T-helper 1 cell treated with Interleukin-12 subunit alpha and Interleukin-12 subunit beta and Interleukin-4 antibody, amounts not matched to agents 30 μg/mL and 1 μg/mL, for 36 hours (primary cell): ENCODE measurements at regions not wholly inside any gene's neighbourhood (a gene's known extent, or its start where the extent isn't known, plus 50 kb on each side); places are given as distances from the start of the nearest gene placed in this dataset.
A peak's percentile ranks its signal among the peaks of the same experiment; 100 is the strongest.
"Not testable (repeated sequence)": the region's sequence is repeated elsewhere in the genome, so short reads cannot be mapped to it uniquely, and the experiment has no call there.

Experiments used
- H3K27ac Mint-ChIP-seq: one replicate; pipeline ENCODE4 v1.8.0; 2021; ENCODE audit warnings: mild to moderate bottlenecking, mixed read lengths
- H3K27me3 Mint-ChIP-seq: one replicate; pipeline ENCODE4 v1.8.0; 2021; ENCODE audit warnings: low read depth, mixed read lengths
- H3K36me3 Mint-ChIP-seq: one replicate; pipeline ENCODE4 v1.8.0; 2021; ENCODE audit warnings: low read depth, mixed read lengths
- H3K4me1 Mint-ChIP-seq: one replicate; pipeline ENCODE4 v1.8.0; 2021; ENCODE audit warnings: low read depth, mixed read lengths
- H3K4me3 Mint-ChIP-seq: one replicate; pipeline ENCODE4 v1.8.0; 2021; ENCODE audit warnings: mild to moderate bottlenecking, moderate library complexity, mixed read lengths
- H3K9me3 Mint-ChIP-seq: one replicate; pipeline ENCODE4 v1.8.0; 2021; ENCODE audit warnings: mixed read lengths

GRCh38 chr7:81852701-81853100 is 82.9 kb upstream of the HGF start:
- H3K36me3 Mint-ChIP-seq: no peaks in the 10 kb centered on the region
- H3K27ac Mint-ChIP-seq: no peak overlapping the region
- H3K4me3 Mint-ChIP-seq: no peak overlapping the region

DNA sequence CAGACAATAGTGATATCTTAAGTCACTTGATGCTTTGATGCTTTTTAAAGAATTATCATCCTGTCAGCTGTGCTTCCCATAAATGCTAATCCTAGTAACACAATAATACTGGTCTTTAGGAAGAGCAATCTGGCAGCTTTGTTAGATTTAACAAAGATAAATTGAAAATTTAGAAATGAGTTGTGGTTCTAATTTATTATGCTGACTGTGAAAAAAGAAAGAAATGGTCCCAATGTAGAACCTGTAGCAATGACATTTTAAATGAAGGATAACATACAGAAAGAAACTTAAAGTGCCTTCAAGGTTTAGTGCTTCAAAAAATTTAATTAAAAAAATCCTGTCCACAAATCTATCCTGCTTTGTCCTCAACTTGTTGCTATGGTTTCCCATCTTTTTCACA is 81.6 kb upstream of the HGF start:
- H3K36me3 Mint-ChIP-seq: no peaks in the 10 kb centered on the region
- H3K4me3 Mint-ChIP-seq: no peak overlapping the region
- no peak overlapping the region for H3K27ac Mint-ChIP-seq
- H3K27me3 Mint-ChIP-seq: no peaks in the 10 kb centered on the region
- peaks cover 4% of the 10 kb centered on the region for H3K9me3 Mint-ChIP-seq
- peaks cover 4% of the 10 kb centered on the region for H3K4me1 Mint-ChIP-seq

More at GRCh38 chr7:81852701-81853100, 82.9 kb upstream of the HGF start:
- Mint-ChIP-seq H3K9me3 (peaks cover 4% of the 10 kb centered on the region), H3K4me1 (no peaks in the 10 kb centered on the region), H3K27me3 (no peaks in the 10 kb centered on the region)

DNA sequence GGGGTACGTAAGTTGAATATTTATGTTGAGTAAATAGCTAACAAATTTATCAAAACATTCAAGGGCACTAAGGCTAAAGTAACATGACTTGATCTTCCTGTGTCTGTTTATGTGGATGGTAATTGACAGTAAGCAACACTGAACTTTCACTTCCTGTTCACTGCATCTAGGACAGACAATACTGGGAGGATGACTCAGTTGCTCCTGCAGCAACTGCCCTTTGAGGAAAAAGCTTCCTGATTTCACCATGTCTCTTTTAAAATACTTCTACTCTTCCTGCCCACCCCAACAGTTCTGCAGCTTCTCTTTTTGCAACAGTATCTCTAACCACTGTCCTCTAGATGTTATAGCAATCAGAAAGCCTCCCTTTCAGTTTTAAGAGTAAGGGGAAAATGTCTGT is 76.6 kb upstream of the HGF start:
- Mint-ChIP-seq H3K27me3 (no peaks in the 10 kb centered on the region), H3K36me3 (no peaks in the 10 kb centered on the region), H3K27ac (no peak overlapping the region), H3K4me1 (peaks cover 5% of the 10 kb centered on the region), H3K9me3 (peaks cover 4% of the 10 kb centered on the region), H3K4me3 (no peak overlapping the region)

GRCh38 chr7:81845744-81846241 is 75.9 kb upstream of the HGF start:
- Mint-ChIP-seq H3K27ac (peak overlapping the region; percentile 20), H3K36me3 (no peaks in the 10 kb centered on the region), H3K4me1 (peaks cover 5% of the 10 kb centered on the region), H3K27me3 (no peaks in the 10 kb centered on the region), H3K4me3 (no peak overlapping the region), H3K9me3 (peaks cover 4% of the 10 kb centered on the region)

- H3K27ac Mint-ChIP-seq, H3K36me3 Mint-ChIP-seq, H3K27me3 Mint-ChIP-seq, H3K9me3 Mint-ChIP-seq, H3K4me1 Mint-ChIP-seq, H3K4me3 Mint-ChIP-seq: not testable (repeated sequence)
Observed at GRCh38 chr7:81843657-81844056, 73.8 kb upstream of the HGF start.

GRCh38 chr7:81842361-81842760 is 72.5 kb upstream of the HGF start:
- H3K27ac Mint-ChIP-seq: no peak overlapping the region
- H3K27me3 Mint-ChIP-seq: no peaks in the 10 kb centered on the region
- H3K9me3 Mint-ChIP-seq: no peaks in the 10 kb centered on the region
- peaks cover 5% of the 10 kb centered on the region for H3K4me1 Mint-ChIP-seq
- H3K4me3 Mint-ChIP-seq: no peak overlapping the region
- H3K36me3 Mint-ChIP-seq: no peaks in the 10 kb centered on the region

GRCh38 chr7:81839708-81840369 is 70.0 kb upstream of the HGF start:
- Mint-ChIP-seq H3K4me3 (no peak overlapping the region), H3K9me3 (no peaks in the 10 kb centered on the region), H3K27ac (no peak overlapping the region), H3K4me1 (no peaks in the 10 kb centered on the region), H3K36me3 (no peaks in the 10 kb centered on the region), H3K27me3 (no peaks in the 10 kb centered on the region)

GRCh38 chr7:81833401-81833800 is 63.6 kb upstream of the HGF start:
- H3K9me3 Mint-ChIP-seq: peaks cover 22% of the 10 kb centered on the region
- H3K4me3 Mint-ChIP-seq: no peak overlapping the region
- H3K27ac Mint-ChIP-seq: no peak overlapping the region
- no peaks in the 10 kb centered on the region for H3K27me3 Mint-ChIP-seq
- no peaks in the 10 kb centered on the region for H3K36me3 Mint-ChIP-seq
- no peaks in the 10 kb centered on the region for H3K4me1 Mint-ChIP-seq

GRCh38 chr7:81831883-81832282 is 62.0 kb upstream of the HGF start:
- Mint-ChIP-seq H3K36me3 (no peaks in the 10 kb centered on the region), H3K9me3 (peaks cover 27% of the 10 kb centered on the region), H3K4me1 (no peaks in the 10 kb centered on the region)

DNA sequence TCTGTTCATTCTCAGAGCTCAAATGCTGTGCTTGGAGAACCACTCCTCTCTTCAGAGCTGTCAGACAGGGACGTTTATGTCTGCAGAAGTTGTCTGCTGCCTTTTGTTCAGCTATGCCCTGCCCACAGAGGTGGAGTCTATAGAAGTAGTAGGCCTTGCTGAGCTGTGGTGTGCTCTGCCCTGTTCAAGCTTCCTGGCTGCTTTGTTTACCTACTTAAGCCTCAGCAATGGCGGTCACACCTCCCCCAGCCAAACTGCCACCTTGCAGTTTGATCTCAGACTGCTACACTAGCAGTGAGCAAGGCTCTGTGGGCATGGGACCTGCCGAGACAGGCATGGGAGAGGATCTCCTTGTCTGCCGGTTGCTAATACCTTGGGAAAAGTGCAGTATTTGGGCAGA is 59.7 kb upstream of the HGF start:
- not testable (repeated sequence) for H3K27ac Mint-ChIP-seq, H3K36me3 Mint-ChIP-seq, H3K27me3 Mint-ChIP-seq, H3K4me1 Mint-ChIP-seq, H3K4me3 Mint-ChIP-seq
- H3K9me3 Mint-ChIP-seq: peaks cover 28% of the 10 kb centered on the region

More at GRCh38 chr7:81831883-81832282, 62.0 kb upstream of the HGF start:
- no peak overlapping the region for H3K27ac Mint-ChIP-seq
- H3K27me3 Mint-ChIP-seq: no peaks in the 10 kb centered on the region
- H3K4me3 Mint-ChIP-seq: no peak overlapping the region

- H3K9me3 Mint-ChIP-seq: peaks cover 6% of the 10 kb centered on the region
- H3K27me3 Mint-ChIP-seq: no peaks in the 10 kb centered on the region
- no peak overlapping the region for H3K27ac Mint-ChIP-seq
- no peaks in the 10 kb centered on the region for H3K36me3 Mint-ChIP-seq
- H3K4me1 Mint-ChIP-seq: no peaks in the 10 kb centered on the region
- H3K4me3 Mint-ChIP-seq: no peak overlapping the region
Observed at GRCh38 chr7:81822811-81823210, 53.0 kb upstream of the HGF start.

DNA sequence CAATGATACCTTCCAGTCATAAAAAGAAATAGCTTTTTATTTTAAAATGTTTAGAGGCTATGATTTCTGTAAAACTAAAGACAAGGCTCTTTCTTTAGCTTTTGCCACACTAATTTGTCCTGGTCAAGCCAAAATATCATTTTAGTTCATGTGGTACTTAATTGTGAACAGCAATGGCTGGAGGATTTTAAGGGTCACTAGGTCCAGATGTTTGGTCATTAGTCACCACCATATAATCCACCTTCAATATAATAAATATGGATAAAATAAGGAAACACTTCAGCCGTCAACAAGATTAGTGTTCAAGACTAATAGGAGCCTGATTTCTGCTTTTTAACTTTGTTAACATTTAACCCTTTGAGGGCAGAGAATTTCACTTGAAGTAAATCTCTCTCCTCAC is 50.0 kb upstream of the HGF start:
- H3K27me3 Mint-ChIP-seq: no peaks in the 10 kb centered on the region
- H3K4me3 Mint-ChIP-seq: no peak overlapping the region
- H3K9me3 Mint-ChIP-seq: no peaks in the 10 kb centered on the region
- H3K4me1 Mint-ChIP-seq: no peaks in the 10 kb centered on the region
- H3K36me3 Mint-ChIP-seq: no peaks in the 10 kb centered on the region
- no peak overlapping the region for H3K27ac Mint-ChIP-seq
